ENCODE measurements at regions not wholly inside any gene's neighbourhood (a gene's known extent, or its start where the extent isn't known, plus 50 kb on each side); places are given as distances from the start of the nearest gene placed in this dataset.
A peak's percentile ranks its signal among the peaks of the same experiment; 100 is the strongest.

DNA sequence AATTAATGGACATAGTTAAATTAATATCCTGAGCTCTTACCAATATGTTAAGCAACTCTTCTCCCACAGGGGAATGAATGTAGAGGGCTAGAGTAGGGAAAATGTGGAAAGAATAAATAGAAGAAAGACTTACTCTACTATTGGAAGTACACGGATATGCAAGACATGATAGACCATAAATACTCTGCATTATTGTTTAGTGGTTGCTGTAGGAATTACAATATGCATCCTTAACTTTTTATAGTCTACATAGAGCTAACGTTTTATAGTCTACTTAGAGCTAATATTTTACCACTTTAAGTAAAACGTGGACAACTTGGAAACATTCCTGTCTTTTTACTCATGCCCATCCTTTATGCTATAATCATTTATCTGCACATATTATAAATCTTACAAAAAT, 163.8 kb upstream of the GALNT5 start:
- H3K79me2 ChIP-seq (ENCODE audit: insufficient read depth, low read length): no peaks in the 10 kb centered on the region
- no peak overlapping the region for H3K9ac ChIP-seq (ENCODE audit: insufficient read depth, low read depth, low read length)
- H4K20me1 ChIP-seq (ENCODE audit: insufficient read depth, low read length): no peaks in the 10 kb centered on the region
- H3K4me2 ChIP-seq (ENCODE audit: low read depth, low read length): no peak overlapping the region
- FAIRE-seq (no peak), DNase-seq (ENCODE audit: low spot score) (no peak), ATAC-seq (no peak)
- H2AFZ ChIP-seq (ENCODE audit: low read length): no peak overlapping the region
- H3K4me3 ChIP-seq (replicated peaks in 1 of 3; ENCODE audit: insufficient read depth in 1 of 3, low read depth in 2 of 3, low read length in 3 of 3): no peak overlapping the region
- H3K4me1 ChIP-seq (ENCODE audit: insufficient read depth, low read length): no peaks in the 10 kb centered on the region
- no peaks in the 10 kb centered on the region for H3K27me3 ChIP-seq (ENCODE audit: control insufficient read depth in 1 of 2, insufficient read depth in 2 of 2, low read length in 2 of 2)
- intact Hi-C loops (cut with micrococcal nuclease; ENCODE audit: unreplicated experiment) (no loop called here), in situ Hi-C loops (cut with HindIII; ENCODE audit: extremely low pct_ligation_motif_present, low pct_unique_long_range_greater_than_20kb) (no loop called here)
- CTCF ChIA-PET (ENCODE audit: low intra/inter-chr PET ratio, low total read pairs): no interaction called here
- no peaks in the 10 kb centered on the region for H3K9me3 ChIP-seq (ENCODE audit: low read length)
- H3K36me3 ChIP-seq (replicated peaks in 1 of 2; ENCODE audit: control insufficient read depth in 1 of 2, insufficient read depth in 2 of 2, low read length in 2 of 2): no peaks in the 10 kb centered on the region
- no peak for TF ChIP-seq NFKBIZ (CRISPR knock-in tag; IDR thresholded peaks at IDR 0.05)
- no peak for TF ChIP-seq ZNF619 (CRISPR knock-in tag; IDR thresholded peaks at IDR 0.05)
- no peak for TF ChIP-seq ZNF124 (CRISPR knock-in tag; IDR thresholded peaks at IDR 0.05)
- 2% methylated on average over 3 of the region's 3 CpGs for WGBS (ENCODE audit: low lambda C conversion rate)
- POLR2A ChIA-PET: no interaction called here
- BruUV-seq (replicated peaks): no TSS peak
- no peak overlapping the region for H3K27ac ChIP-seq (ENCODE audit: extremely low read length, insufficient read depth, low read length)

DNA sequence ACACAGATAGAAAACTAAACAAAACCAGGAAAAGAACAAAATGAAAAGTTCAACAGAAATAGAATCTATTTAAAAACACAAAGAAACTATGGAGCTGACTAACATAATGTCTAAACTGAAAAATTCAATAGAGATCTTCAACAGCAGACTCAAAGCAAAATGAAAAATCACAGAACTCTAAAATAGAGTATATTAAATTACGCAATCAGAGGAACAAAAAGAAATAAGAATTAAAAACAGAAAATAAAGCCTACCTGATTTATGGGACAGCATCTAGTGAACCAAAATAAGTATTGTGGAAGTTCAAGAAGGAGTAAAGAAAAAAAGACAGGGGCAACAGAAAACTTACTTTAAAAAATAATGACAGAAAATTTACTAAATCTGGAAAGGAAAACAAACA, 152.1 kb upstream of the GALNT5 start:
- DNase-seq (ENCODE audit: low spot score) (no peak), FAIRE-seq (no peak), ATAC-seq (no peak)
- Histone ChIP-seq H4K20me1 (ENCODE audit: insufficient read depth, low read length) (no peaks in the 10 kb centered on the region), H3K79me2 (ENCODE audit: insufficient read depth, low read length) (no peaks in the 10 kb centered on the region), H3K27me3 (ENCODE audit: control insufficient read depth in 1 of 2, insufficient read depth in 2 of 2, low read length in 2 of 2) (no peaks in the 10 kb centered on the region), H3K27ac (ENCODE audit: extremely low read length, insufficient read depth, low read length) (no peak overlapping the region), H3K9ac (ENCODE audit: insufficient read depth, low read depth, low read length) (no peak overlapping the region), H3K4me3 (replicated peaks in 1 of 3; ENCODE audit: insufficient read depth in 1 of 3, low read depth in 2 of 3, low read length in 3 of 3) (no peak overlapping the region), H3K9me3 (ENCODE audit: low read length) (peaks cover 42% of the 10 kb centered on the region), H2AFZ (ENCODE audit: low read length) (no peak overlapping the region), H3K4me2 (ENCODE audit: low read depth, low read length) (no peak overlapping the region), H3K4me1 (ENCODE audit: insufficient read depth, low read length) (no peaks in the 10 kb centered on the region), H3K36me3 (replicated peaks in 1 of 2; ENCODE audit: control insufficient read depth in 1 of 2, insufficient read depth in 2 of 2, low read length in 2 of 2) (no peaks in the 10 kb centered on the region)
- intact Hi-C loops (cut with micrococcal nuclease; ENCODE audit: unreplicated experiment) (no loop called here), in situ Hi-C loops (cut with HindIII; ENCODE audit: extremely low pct_ligation_motif_present, low pct_unique_long_range_greater_than_20kb) (no loop called here)
- WGBS (ENCODE audit: low lambda C conversion rate): 3% methylated on average over 1 of the region's 1 CpG
- no peak for TF ChIP-seq RFXAP (CRISPR knock-in tag; IDR thresholded peaks at IDR 0.05; ENCODE audit: borderline replicate concordance)
- TF ChIP-seq ZNF570 (CRISPR knock-in tag; IDR thresholded peaks at IDR 0.05; ENCODE audit: borderline replicate concordance): no peak
- TF ChIP-seq CEBPB (IDR thresholded peaks at IDR 0.05; ENCODE audit: borderline replicate concordance, low read depth, low read length): peak; percentile 31; the same call in 1 of the 2 replicates
- CTCF ChIA-PET (ENCODE audit: low intra/inter-chr PET ratio, low total read pairs): no interaction called here
- BruUV-seq (replicated peaks): no TSS peak
- POLR2A ChIA-PET: no interaction called here

Data from HepG2 (cell line).